ENCODE measurements at regions not wholly inside any gene's neighbourhood (a gene's known extent, or its start where the extent isn't known, plus 50 kb on each side); places are given as distances from the start of the nearest gene placed in this dataset.

GRCh38 chrY:21169821-21170220 lies 341.3 kb upstream of the RBMY1B start:
- TF ChIP-seq CTCF (IDR thresholded peaks at IDR 0.05 in 4 of 5, conservative IDR thresholded peaks at IDR 0.05 in 1 of 5) (no peak), POLR2A (IDR thresholded peaks at IDR 0.05) (no peak)
